ENCODE measurements at regions not wholly inside any gene's neighbourhood (a gene's known extent, or its start where the extent isn't known, plus 50 kb on each side); places are given as distances from the start of the nearest gene placed in this dataset.

DNA sequence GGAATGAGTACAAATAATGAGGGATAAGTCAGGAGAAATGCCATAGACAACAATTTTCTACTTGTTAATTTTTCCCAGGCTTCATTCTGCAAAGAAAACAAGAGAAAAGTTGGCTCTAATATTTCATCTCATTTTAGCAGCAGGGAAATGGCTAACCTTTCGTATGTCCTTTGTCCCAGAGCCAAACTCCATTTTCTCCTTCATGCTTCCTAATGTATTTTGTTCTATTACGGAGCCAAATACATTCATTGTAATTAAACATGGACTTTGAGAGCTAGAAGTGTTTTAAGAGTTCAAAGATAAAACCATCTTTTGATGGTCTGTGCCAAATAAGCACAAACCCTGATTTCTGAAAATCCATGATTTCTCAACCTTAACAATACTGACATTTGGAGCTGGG is 136.9 kb downstream of the PTCHD4 start:
- no peaks in the 10 kb centered on the region for H3K36me3 ChIP-seq (ENCODE audit: control insufficient read depth, insufficient read depth, low read length)
- H3K27me3 ChIP-seq (ENCODE audit: control insufficient read depth, insufficient read depth, low read length) = no peaks in the 10 kb centered on the region
- H3K4me3 ChIP-seq (ENCODE audit: low read depth, low read length) = no peak overlapping the region
- peaks cover 0 to 10% (median 2%) of the 10 kb centered on the region in 7 donors for H3K9me3 Mint-ChIP-seq
- H3K27me3 Mint-ChIP-seq = no peaks in the 10 kb centered on the region
- peaks cover 0 to 6% (median 0%) of the 10 kb centered on the region in 4 donors for H3K4me1 Mint-ChIP-seq
- H3K27ac ChIP-seq (ENCODE audit: insufficient read depth, low read length, poor library complexity, severe bottlenecking) = no peak overlapping the region
- no peak for ATAC-seq (ENCODE audit: low read depth in 2 of 2)
- H3K4me3 Mint-ChIP-seq = no peak overlapping the region
- no peak for DNase-seq
- H3K27ac Mint-ChIP-seq = no peak overlapping the region
- no peaks in the 10 kb centered on the region for H3K36me3 Mint-ChIP-seq
- H3K4me1 ChIP-seq (ENCODE audit: control insufficient read depth, insufficient read depth, low read length, poor library complexity, severe bottlenecking) = no peaks in the 10 kb centered on the region
- no peaks in the 10 kb centered on the region for H3K9me3 ChIP-seq (ENCODE audit: control insufficient read depth in 2 of 2, low read length in 2 of 2)

DNA sequence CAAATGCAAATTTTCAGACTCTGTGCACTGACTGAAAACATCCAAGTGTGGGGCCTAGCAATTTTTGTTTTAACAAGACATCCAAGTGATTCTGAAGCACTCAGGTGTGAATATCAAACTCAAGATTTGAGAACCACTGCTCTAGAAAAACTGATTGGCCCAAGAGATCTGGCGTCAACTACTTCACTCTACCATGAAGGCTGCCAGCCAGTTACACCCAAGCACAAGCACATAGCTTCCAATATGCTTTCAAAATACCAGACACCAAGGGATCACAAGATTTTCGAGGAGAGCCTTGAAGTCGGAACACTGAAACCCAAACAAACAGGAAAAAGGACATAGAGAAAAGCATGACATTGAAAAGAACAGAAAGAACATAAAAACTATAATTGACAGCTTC is 140.2 kb downstream of the PTCHD4 start:
- Histone ChIP-seq H3K4me3 (ENCODE audit: low read depth, low read length) (no peak overlapping the region), H3K4me1 (ENCODE audit: control insufficient read depth, insufficient read depth, low read length, poor library complexity, severe bottlenecking) (no peaks in the 10 kb centered on the region), H3K9me3 (ENCODE audit: control insufficient read depth in 2 of 2, low read length in 2 of 2) (no peaks in the 10 kb centered on the region), H3K27me3 (ENCODE audit: control insufficient read depth, insufficient read depth, low read length) (no peaks in the 10 kb centered on the region), H3K27ac (ENCODE audit: insufficient read depth, low read length, poor library complexity, severe bottlenecking) (no peak overlapping the region), H3K36me3 (ENCODE audit: control insufficient read depth, insufficient read depth, low read length) (no peaks in the 10 kb centered on the region)
- Mint-ChIP-seq H3K27ac (no peak overlapping the region), H3K4me1 (no peaks in the 10 kb centered on the region), H3K4me3 (no peak overlapping the region), H3K9me3 (peaks cover 0 to 6% (median 3%) of the 10 kb centered on the region in 7 donors), H3K27me3 (no peaks in the 10 kb centered on the region), H3K36me3 (no peaks in the 10 kb centered on the region)
- ATAC-seq (ENCODE audit: low read depth in 2 of 2) (no peak), DNase-seq (no peak)

DNA sequence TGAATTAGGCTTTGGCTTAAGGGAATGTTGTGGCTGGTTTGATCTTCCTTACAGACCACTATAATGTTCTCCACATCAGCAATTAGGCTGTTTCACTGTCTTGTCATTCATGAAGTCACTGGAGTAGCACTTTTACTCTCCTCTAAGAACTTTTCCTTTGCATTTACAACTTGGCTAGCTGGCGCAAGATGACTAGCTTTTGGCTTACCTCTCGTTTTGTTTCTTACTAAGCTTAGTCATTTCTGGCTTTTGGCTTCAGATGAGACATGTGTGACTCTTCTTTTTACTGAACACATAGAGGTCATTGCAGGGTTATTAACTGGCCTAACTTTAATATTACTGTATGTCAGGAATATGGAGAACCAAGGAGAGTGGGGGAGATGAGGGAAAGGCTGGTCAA is 143.2 kb downstream of the PTCHD4 start:
- Histone ChIP-seq H3K27ac (ENCODE audit: insufficient read depth, low read length, poor library complexity, severe bottlenecking) (no peak overlapping the region), H3K9me3 (ENCODE audit: control insufficient read depth in 2 of 2, low read length in 2 of 2) (no peaks in the 10 kb centered on the region), H3K4me1 (ENCODE audit: control insufficient read depth, insufficient read depth, low read length, poor library complexity, severe bottlenecking) (no peaks in the 10 kb centered on the region), H3K4me3 (ENCODE audit: low read depth, low read length) (no peak overlapping the region), H3K27me3 (ENCODE audit: control insufficient read depth, insufficient read depth, low read length) (no peaks in the 10 kb centered on the region), H3K36me3 (ENCODE audit: control insufficient read depth, insufficient read depth, low read length) (no peaks in the 10 kb centered on the region)
- Mint-ChIP-seq H3K27ac (no peak overlapping the region), H3K4me1 (no peaks in the 10 kb centered on the region), H3K27me3 (no peaks in the 10 kb centered on the region), H3K36me3 (no peaks in the 10 kb centered on the region), H3K4me3 (no peak overlapping the region), H3K9me3 (peaks cover 0 to 6% (median 3%) of the 10 kb centered on the region in 7 donors)
- ATAC-seq (ENCODE audit: low read depth in 2 of 2) (no peak), DNase-seq (no peak)

DNA sequence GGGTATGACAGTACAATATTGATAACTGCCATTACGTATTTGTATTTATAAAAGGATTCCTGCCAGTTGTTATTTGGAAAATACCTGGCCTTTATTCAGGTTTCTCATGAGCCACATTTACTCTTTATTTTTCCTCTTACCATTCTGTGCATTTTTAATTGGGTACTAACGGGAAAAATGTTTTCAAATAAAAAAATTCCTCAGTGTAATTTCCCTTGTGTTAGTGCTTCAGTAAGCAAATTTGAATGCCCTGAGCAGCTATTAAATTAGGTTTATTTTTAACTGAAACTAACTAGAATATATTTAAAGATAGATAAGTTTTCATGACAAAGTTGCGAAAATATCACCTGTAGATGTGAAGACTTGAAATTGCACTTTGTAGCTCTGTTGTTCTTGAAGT is 146.0 kb downstream of the PTCHD4 start:
- peaks cover 0 to 4% (median 1%) of the 10 kb centered on the region in 7 donors for H3K9me3 Mint-ChIP-seq
- no peak for ATAC-seq (ENCODE audit: low read depth in 2 of 2)
- H3K27me3 ChIP-seq (ENCODE audit: control insufficient read depth, insufficient read depth, low read length) = no peaks in the 10 kb centered on the region

DNA sequence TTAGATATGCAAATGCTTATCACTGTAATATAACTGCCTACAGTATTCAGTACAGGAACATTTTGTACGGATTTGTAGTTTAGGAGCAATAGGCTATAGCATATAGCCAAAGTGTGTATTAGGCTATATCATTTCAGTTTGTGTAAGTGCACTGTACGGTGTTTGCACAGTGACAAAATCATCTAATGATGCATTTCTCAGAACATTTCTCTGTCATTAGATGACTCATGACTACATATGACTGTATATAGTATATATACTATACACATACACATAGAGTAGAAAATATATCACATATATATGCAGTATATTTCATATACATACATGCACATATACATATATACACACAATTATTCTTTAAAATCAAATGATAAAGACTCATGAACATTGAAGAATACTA is 158.4 kb downstream of the PTCHD4 start:
- Histone ChIP-seq H3K36me3 (ENCODE audit: control insufficient read depth, insufficient read depth, low read length) (no peaks in the 10 kb centered on the region), H3K4me3 (ENCODE audit: low read depth, low read length) (no peak overlapping the region), H3K9me3 (ENCODE audit: control insufficient read depth in 2 of 2, low read length in 2 of 2) (no peaks in the 10 kb centered on the region), H3K4me1 (ENCODE audit: control insufficient read depth, insufficient read depth, low read length, poor library complexity, severe bottlenecking) (no peaks in the 10 kb centered on the region), H3K27me3 (ENCODE audit: control insufficient read depth, insufficient read depth, low read length) (no peaks in the 10 kb centered on the region), H3K27ac (ENCODE audit: insufficient read depth, low read length, poor library complexity, severe bottlenecking) (no peak overlapping the region)
- Mint-ChIP-seq H3K4me1 (no peaks in the 10 kb centered on the region), H3K36me3 (no peaks in the 10 kb centered on the region), H3K4me3 (no peak overlapping the region), H3K27ac (no peak overlapping the region), H3K27me3 (no peaks in the 10 kb centered on the region), H3K9me3 (peaks cover 0 to 5% (median 3%) of the 10 kb centered on the region in 7 donors)
- no peak for DNase-seq
- no peak for ATAC-seq (ENCODE audit: low read depth in 2 of 2)

More for the DNA sequence above, 146.0 kb downstream of the PTCHD4 start:
- Histone ChIP-seq H3K4me3 (ENCODE audit: low read depth, low read length) (no peak overlapping the region), H3K9me3 (ENCODE audit: control insufficient read depth in 2 of 2, low read length in 2 of 2) (no peaks in the 10 kb centered on the region), H3K36me3 (ENCODE audit: control insufficient read depth, insufficient read depth, low read length) (no peaks in the 10 kb centered on the region), H3K4me1 (ENCODE audit: control insufficient read depth, insufficient read depth, low read length, poor library complexity, severe bottlenecking) (no peaks in the 10 kb centered on the region), H3K27ac (ENCODE audit: insufficient read depth, low read length, poor library complexity, severe bottlenecking) (no peak overlapping the region)
- no peaks in the 10 kb centered on the region for H3K4me1 Mint-ChIP-seq
- no peak for DNase-seq
- H3K27ac Mint-ChIP-seq = no peak overlapping the region
- H3K36me3 Mint-ChIP-seq = no peaks in the 10 kb centered on the region
- no peaks in the 10 kb centered on the region for H3K27me3 Mint-ChIP-seq
- no peak overlapping the region for H3K4me3 Mint-ChIP-seq

DNA sequence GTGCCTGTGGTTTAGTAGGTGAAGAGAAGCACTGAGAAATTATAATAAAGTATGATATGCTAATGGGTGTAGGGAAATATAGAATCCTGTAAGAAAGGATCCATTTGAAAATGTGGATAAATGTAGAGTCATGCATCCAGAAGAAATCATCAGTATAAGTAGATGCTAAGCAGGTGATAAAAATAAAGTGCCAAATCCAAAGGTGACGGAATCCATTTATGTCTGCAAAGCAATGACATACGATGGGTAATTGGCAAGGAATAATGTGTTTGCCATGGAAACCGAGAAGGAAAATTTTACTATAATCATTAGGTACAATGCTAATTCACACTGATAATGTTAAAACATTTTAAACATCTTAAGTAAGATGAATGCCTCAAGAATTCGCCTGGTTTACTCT is 163.0 kb downstream of the OPN5 start:
- H3K4me1 Mint-ChIP-seq = no peaks in the 10 kb centered on the region
- Histone ChIP-seq H3K27ac (ENCODE audit: insufficient read depth, low read length, poor library complexity, severe bottlenecking) (no peak overlapping the region), H3K9me3 (ENCODE audit: control insufficient read depth in 2 of 2, low read length in 2 of 2) (no peaks in the 10 kb centered on the region), H3K4me1 (ENCODE audit: control insufficient read depth, insufficient read depth, low read length, poor library complexity, severe bottlenecking) (no peaks in the 10 kb centered on the region), H3K4me3 (ENCODE audit: low read depth, low read length) (no peak overlapping the region), H3K36me3 (ENCODE audit: control insufficient read depth, insufficient read depth, low read length) (no peaks in the 10 kb centered on the region), H3K27me3 (ENCODE audit: control insufficient read depth, insufficient read depth, low read length) (no peaks in the 10 kb centered on the region)
- no peaks in the 10 kb centered on the region for H3K27me3 Mint-ChIP-seq
- no peak overlapping the region for H3K4me3 Mint-ChIP-seq
- ATAC-seq (ENCODE audit: low read depth in 2 of 2) (no peak), DNase-seq (no peak)
- no peak overlapping the region for H3K27ac Mint-ChIP-seq
- peaks cover 0 to 5% (median 0%) of the 10 kb centered on the region in 7 donors for H3K9me3 Mint-ChIP-seq
- no peaks in the 10 kb centered on the region for H3K36me3 Mint-ChIP-seq

DNA sequence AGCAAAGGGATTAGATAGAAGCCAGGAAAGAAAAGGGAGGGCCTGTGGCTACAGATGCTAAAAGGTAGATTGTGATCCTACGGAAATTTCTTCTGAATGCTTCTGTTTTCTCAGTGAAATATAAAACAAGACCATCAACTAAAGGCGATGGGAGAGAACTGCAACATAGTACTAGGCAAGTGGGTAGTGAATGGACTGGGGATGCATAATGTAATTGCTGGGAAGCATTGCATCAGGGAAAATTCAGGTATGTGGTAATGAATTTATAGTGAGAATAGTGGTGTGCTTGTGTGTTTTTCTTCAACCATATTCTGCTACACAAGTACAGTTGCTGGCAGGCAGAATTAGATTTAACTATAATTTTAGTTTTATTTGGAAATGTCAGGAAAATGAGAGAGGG is 156.6 kb downstream of the OPN5 start:
- H3K4me3 Mint-ChIP-seq = no peak overlapping the region
- H3K4me1 ChIP-seq (ENCODE audit: control insufficient read depth, insufficient read depth, low read length, poor library complexity, severe bottlenecking) = no peaks in the 10 kb centered on the region
- ATAC-seq (ENCODE audit: low read depth in 2 of 2) = no peak
- no peaks in the 10 kb centered on the region for H3K36me3 Mint-ChIP-seq
- no peaks in the 10 kb centered on the region for H3K27me3 Mint-ChIP-seq
- no peaks in the 10 kb centered on the region for H3K27me3 ChIP-seq (ENCODE audit: control insufficient read depth, insufficient read depth, low read length)
- H3K4me1 Mint-ChIP-seq = no peaks in the 10 kb centered on the region
- peaks cover 0 to 12% (median 2%) of the 10 kb centered on the region in 7 donors for H3K9me3 Mint-ChIP-seq
- no peaks in the 10 kb centered on the region for H3K9me3 ChIP-seq (ENCODE audit: control insufficient read depth in 2 of 2, low read length in 2 of 2)
- no peaks in the 10 kb centered on the region for H3K36me3 ChIP-seq (ENCODE audit: control insufficient read depth, insufficient read depth, low read length)
- H3K27ac Mint-ChIP-seq = no peak overlapping the region
- no peak for DNase-seq
- no peak overlapping the region for H3K4me3 ChIP-seq (ENCODE audit: low read depth, low read length)
- no peak overlapping the region for H3K27ac ChIP-seq (ENCODE audit: insufficient read depth, low read length, poor library complexity, severe bottlenecking)

DNA sequence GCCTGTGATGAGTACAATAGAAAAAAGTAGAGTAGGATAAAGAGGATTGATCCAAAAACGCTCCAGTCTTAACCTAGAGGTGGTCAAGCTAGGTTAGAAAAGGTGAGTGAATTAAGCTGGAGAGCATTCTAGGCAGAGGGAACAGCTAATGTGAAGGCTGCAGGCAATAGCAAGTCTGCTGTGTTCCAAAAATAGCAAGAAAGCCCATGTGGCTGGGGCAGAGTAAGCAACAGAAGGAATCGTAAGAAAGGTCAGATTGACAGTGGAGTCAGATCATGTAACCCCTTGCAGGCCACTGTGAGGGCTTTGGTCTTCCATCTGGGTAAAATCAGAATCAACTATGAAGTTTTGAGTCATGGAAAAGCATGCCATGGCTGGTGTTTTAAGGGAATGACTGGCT is 155.0 kb downstream of the OPN5 start:
- no peak for DNase-seq
- Histone ChIP-seq H3K9me3 (ENCODE audit: control insufficient read depth in 2 of 2, low read length in 2 of 2) (no peaks in the 10 kb centered on the region), H3K4me3 (ENCODE audit: low read depth, low read length) (no peak overlapping the region), H3K27me3 (ENCODE audit: control insufficient read depth, insufficient read depth, low read length) (no peaks in the 10 kb centered on the region), H3K4me1 (ENCODE audit: control insufficient read depth, insufficient read depth, low read length, poor library complexity, severe bottlenecking) (no peaks in the 10 kb centered on the region), H3K36me3 (ENCODE audit: control insufficient read depth, insufficient read depth, low read length) (no peaks in the 10 kb centered on the region), H3K27ac (ENCODE audit: insufficient read depth, low read length, poor library complexity, severe bottlenecking) (no peak overlapping the region)
- ATAC-seq (ENCODE audit: low read depth in 2 of 2) = no peak
- peaks cover 0 to 12% (median 2%) of the 10 kb centered on the region in 7 donors for H3K9me3 Mint-ChIP-seq
- H3K36me3 Mint-ChIP-seq = no peaks in the 10 kb centered on the region
- H3K27me3 Mint-ChIP-seq = no peaks in the 10 kb centered on the region
- H3K27ac Mint-ChIP-seq = no peak overlapping the region
- no peaks in the 10 kb centered on the region for H3K4me1 Mint-ChIP-seq
- no peak overlapping the region for H3K4me3 Mint-ChIP-seq

Data from CD4-positive, CD25-positive, alpha-beta regulatory T cell (primary cell).